Heart left ventricle (tissue), 16 donors: ENCODE measurements at regions not wholly inside any gene's neighbourhood (a gene's known extent, or its start where the extent isn't known, plus 50 kb on each side); places are given as distances from the start of the nearest gene placed in this dataset.

Experiments used
- ATAC-seq, 4 donors: fragments of 200-7000 bp; cut with Tn5 transposase; one replicate each; pipeline ENCODE4 v1.9.1; 2020 to 2022; ENCODE audit warnings: moderate library complexity in 4 of 4, mild to moderate bottlenecking in 3 of 4, moderate number of reproducible peaks in 1 of 4
- DNase-seq, 5 donors: peaks; one replicate each; pipeline ENCODE4 v3.0.0-alpha.2; 2020
- H3K27ac ChIP-seq, 12 donors: fragments of 200-600 bp; sonication (generic) in 4 of 12; one replicate each; pipeline versions ENCODE4 v1.5.0 to v1.8.0; 2016 to 2022; ENCODE audit warnings: mild to moderate bottlenecking in 2 of 12
- H3K27me3 ChIP-seq, 9 donors: fragments of 200-600 bp; sonication (generic) in 2 of 9; one replicate each; pipeline versions ENCODE4 v1.5.1 to v1.8.0; 2016 to 2022; ENCODE audit warnings: mild to moderate bottlenecking in 3 of 9
- H3K36me3 ChIP-seq, 9 donors: fragments of 200-600 bp; sonication (generic) in 2 of 9; one replicate each; pipeline versions ENCODE4 v1.5.0 to v1.8.0; 2018 to 2022; ENCODE audit warnings: mild to moderate bottlenecking in 2 of 9
- H3K4me1 ChIP-seq, 12 donors: fragments of 200-600 bp; sonication (generic) in 4 of 12; one replicate each; pipeline versions ENCODE4 v1.5.0 to v1.8.0; 2016 to 2022; ENCODE audit warnings: mild to moderate bottlenecking in 3 of 12
- H3K4me3 ChIP-seq, 12 donors: fragments of 200-600 bp; sonication (generic) in 4 of 12; one replicate each; pipeline versions ENCODE4 v1.5.0 to v1.8.0; 2017 to 2022; ENCODE audit warnings: mild to moderate bottlenecking in 9 of 12, moderate library complexity in 4 of 12
- H3K9me3 ChIP-seq, 12 donors: fragments of 200-600 bp; sonication (generic) in 4 of 12; one replicate each; pipeline versions ENCODE4 v1.5.0 to v1.8.0; 2016 to 2022; ENCODE audit warnings: mild to moderate bottlenecking in 1 of 12
- POLR2A ChIP-seq, 2 donors: fragments of 450-650 bp; IDR thresholded peaks; one replicate each; pipeline ENCODE4 v1.6.1; 2017; ENCODE audit warnings: antibody characterized with exemption in 2 of 2, mild to moderate bottlenecking in 2 of 2, moderate library complexity in 2 of 2
- WGBS, 4 donors: extraction: QIAGEN DNeasy Blood & Tissue Kit in 2 of 4; methylation state at CpG; one replicate each; pipeline versions ENCODE4 v1.1.5 to v1.1.7; 2013 to 2018; 5-methylcytosine and 5-hydroxymethylcytosine counted together
- intact Hi-C, 10 donors: fragments of 100-400 bp; cut with DNase I; formaldehyde crosslinking; loops; one replicate each; pipeline versions ENCODE4 v1.11.1 to v1.14.2; 2022
- TF ChIP-seq, protein P1 (sequence below), 12 donors: fragments of 200-600 bp; sonication (generic) in 4 of 12; IDR thresholded peaks; one replicate each; pipeline versions ENCODE4 v1.5.0 to v1.8.0; 2018 to 2022; ENCODE audit warnings: antibody characterized with exemption in 12 of 12, mild to moderate bottlenecking in 5 of 12
- donor health status: ischemic (EF 13 %, LVEDD 7.1; RV severe dilation, severe dysfunction).
- donor health status: healthy with polysubstance abuse.
- donor health status: DM: no; HTN: yes; CAD: no.
- donor health status: DM: no; HTN: no; CAD: no.
- donor health status: ischemic (EF 25% LVEDD 6.9; RV normal size, moderate dysfunction).
- donor health status: ischemic (EF 25% LVEDD 5.7; RV mildly dilated, moderate dysfunction).
- donor health status: healthy.
- donor health status: DM: yes; HTN: yes; CAD: no.
- donor health status: ischemic (EF 35%, LVEDD 5.7; RV mildly dilated, moderate dysfunction).
- donor health status: nonischemic (EF 11% LVEDD 7.7; RV severe dilation, severe dysfunction).
- donor health status: DM: yes; HTN: yes; CAD: no.
- donor health status: PGD.
- donor health status: ischemic (EF 29% LVEDD 5.4; RV normal size, mild dysfunction).
- donor health status: nonischemic (EF 23%, LVEDD 6.1; RV moderate dilation, normal function).

DNA sequence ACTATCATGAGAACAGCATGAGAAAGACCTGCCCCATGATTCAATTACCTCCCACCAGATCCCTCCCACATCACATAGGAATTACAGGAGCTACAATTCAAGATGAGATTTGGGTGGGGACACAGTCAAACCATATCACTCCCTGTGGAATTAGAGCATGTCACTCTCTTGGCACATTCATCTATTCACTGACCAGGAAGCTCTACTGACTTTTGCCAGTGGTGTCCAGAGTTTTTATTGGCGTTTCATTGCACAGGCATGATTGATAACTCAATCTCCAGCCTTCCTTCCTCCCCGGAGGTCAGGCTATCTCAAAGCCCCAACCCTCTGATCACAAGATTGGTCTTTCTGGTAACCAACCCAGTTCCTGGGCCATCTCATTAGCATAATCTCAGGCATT, 478.9 kb upstream of the NRP1 start:
- TF ChIP-seq POLR2A (IDR thresholded peaks at IDR 0.05): no peak
- TF ChIP-seq, protein P1, sequence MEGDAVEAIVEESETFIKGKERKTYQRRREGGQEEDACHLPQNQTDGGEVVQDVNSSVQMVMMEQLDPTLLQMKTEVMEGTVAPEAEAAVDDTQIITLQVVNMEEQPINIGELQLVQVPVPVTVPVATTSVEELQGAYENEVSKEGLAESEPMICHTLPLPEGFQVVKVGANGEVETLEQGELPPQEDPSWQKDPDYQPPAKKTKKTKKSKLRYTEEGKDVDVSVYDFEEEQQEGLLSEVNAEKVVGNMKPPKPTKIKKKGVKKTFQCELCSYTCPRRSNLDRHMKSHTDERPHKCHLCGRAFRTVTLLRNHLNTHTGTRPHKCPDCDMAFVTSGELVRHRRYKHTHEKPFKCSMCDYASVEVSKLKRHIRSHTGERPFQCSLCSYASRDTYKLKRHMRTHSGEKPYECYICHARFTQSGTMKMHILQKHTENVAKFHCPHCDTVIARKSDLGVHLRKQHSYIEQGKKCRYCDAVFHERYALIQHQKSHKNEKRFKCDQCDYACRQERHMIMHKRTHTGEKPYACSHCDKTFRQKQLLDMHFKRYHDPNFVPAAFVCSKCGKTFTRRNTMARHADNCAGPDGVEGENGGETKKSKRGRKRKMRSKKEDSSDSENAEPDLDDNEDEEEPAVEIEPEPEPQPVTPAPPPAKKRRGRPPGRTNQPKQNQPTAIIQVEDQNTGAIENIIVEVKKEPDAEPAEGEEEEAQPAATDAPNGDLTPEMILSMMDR (IDR thresholded peaks at IDR 0.05): no peak
- intact Hi-C loops: no loop called here
- no peaks in the 10 kb centered on the region for H3K9me3 ChIP-seq
- DNase-seq: no peak
- H3K4me1 ChIP-seq: peaks cover 0 to 4% (median 0%) of the 10 kb centered on the region in 12 donors
- 89 to 94% (median 92%) methylated on average over 2 of the region's 2 CpGs for WGBS, 4 donors
- H3K27me3 ChIP-seq: no peaks in the 10 kb centered on the region
- no peak overlapping the region for H3K27ac ChIP-seq
- H3K36me3 ChIP-seq: no peaks in the 10 kb centered on the region
- no peak overlapping the region for H3K4me3 ChIP-seq
- ATAC-seq: no peak

DNA sequence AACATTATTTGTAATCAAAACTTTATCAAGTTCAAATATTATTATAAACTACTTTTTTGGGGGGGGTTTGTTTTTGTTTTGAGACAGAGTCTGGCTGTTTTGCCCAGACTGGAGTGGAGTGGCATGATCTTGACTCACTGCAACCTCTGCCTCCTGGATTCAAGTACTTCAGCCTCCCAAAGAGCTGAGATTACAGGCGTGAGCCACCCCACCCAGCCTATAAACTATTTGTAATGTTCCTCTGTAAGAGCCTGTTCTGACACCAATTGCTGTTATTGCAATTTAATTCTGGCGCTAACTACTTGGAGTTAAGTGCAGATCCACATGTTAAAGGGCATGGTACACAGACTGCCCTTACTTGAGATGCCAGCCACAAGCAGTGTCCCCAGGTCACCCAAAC, 478.1 kb upstream of the NRP1 start:
- Histone ChIP-seq H3K27me3 (no peaks in the 10 kb centered on the region), H3K4me1 (peaks cover 0 to 8% (median 0%) of the 10 kb centered on the region in 12 donors), H3K4me3 (no peak overlapping the region), H3K36me3 (no peaks in the 10 kb centered on the region), H3K27ac (no peak overlapping the region), H3K9me3 (no peaks in the 10 kb centered on the region)
- intact Hi-C loops: no loop called here
- ATAC-seq (no peak), DNase-seq (no peak)
- no peak for TF ChIP-seq POLR2A (IDR thresholded peaks at IDR 0.05)
- TF ChIP-seq, protein P1 (IDR thresholded peaks at IDR 0.05): no peak
- 73 to 97% (median 94%) methylated on average over 2 of the region's 2 CpGs for WGBS, 4 donors

DNA sequence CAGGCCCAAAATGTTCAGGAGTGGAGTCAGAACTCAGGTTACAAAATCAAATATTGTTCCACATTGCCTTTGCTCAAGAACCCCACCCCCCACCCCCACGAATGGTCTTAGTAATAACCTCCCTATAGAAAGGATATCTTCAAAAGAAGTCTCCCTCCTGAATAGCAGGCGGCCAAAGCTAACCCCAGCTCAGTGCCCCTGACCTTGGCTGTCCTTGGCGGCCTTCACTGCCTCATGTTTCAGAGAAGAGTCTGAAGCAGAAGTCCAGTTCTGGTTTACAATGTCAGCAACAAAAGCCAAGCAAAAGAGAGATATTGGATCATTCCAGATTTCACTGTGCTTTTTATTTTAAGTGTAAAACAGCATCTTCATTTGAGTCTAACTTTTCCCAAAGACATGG, 476.5 kb upstream of the NRP1 start:
- peaks cover 0 to 13% (median 0%) of the 10 kb centered on the region in 12 donors for H3K4me1 ChIP-seq
- no peak overlapping the region for H3K27ac ChIP-seq
- TF ChIP-seq, protein P1 (IDR thresholded peaks at IDR 0.05): no peak
- no peak for TF ChIP-seq POLR2A (IDR thresholded peaks at IDR 0.05)
- no peaks in the 10 kb centered on the region for H3K27me3 ChIP-seq
- no peak overlapping the region for H3K4me3 ChIP-seq
- ATAC-seq: no peak
- WGBS, 4 donors: 79 to 91% (median 88%) methylated on average over 3 of the region's 3 CpGs
- no peaks in the 10 kb centered on the region for H3K36me3 ChIP-seq
- H3K9me3 ChIP-seq: no peaks in the 10 kb centered on the region
- intact Hi-C loops: no loop called here
- no peak for DNase-seq

DNA sequence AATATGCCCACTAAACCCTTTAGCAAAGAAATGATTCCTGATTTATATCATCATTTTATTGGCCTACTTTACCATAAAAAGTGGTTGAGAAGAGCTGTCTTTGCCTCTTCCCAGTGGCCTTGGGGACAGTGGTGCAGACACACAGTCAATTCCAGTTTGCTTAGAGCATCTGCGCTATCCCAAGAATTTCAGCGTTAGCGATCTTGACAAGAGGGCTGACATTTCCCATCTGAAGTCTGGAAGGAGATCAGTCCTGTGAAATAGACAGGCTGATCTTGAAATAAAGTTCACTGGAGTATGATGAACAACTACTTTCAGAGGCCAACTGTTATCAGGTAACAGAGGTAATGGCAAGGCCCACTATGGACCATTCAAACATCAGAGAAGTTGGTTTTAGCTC, 475.3 kb upstream of the NRP1 start:
- TF ChIP-seq, protein P1 (IDR thresholded peaks at IDR 0.05): no peak
- TF ChIP-seq POLR2A (IDR thresholded peaks at IDR 0.05): no peak
- H3K27me3 ChIP-seq: no peaks in the 10 kb centered on the region
- no peaks in the 10 kb centered on the region for H3K36me3 ChIP-seq
- H3K4me3 ChIP-seq: no peak overlapping the region
- H3K27ac ChIP-seq: no peak overlapping the region
- WGBS, 4 donors: 76 to 88% (median 84%) methylated on average over 3 of the region's 3 CpGs
- intact Hi-C loops: loop anchor here in 5 of 10 donors (10.0 kb wide), 1 partner anchor 475 kb away; the partner anchor contains the start of gene NRP1 (in 5 of the 5)
- no peak for DNase-seq
- ATAC-seq: no peak
- no peaks in the 10 kb centered on the region for H3K9me3 ChIP-seq
- H3K4me1 ChIP-seq: peaks cover 0 to 13% (median 0%) of the 10 kb centered on the region in 12 donors
